GM23338 (cell line): ENCODE measurements at regions not wholly inside any gene's neighbourhood (a gene's known extent, or its start where the extent isn't known, plus 50 kb on each side); places are given as distances from the start of the nearest gene placed in this dataset.

Experiments
- ATAC-seq: fragments of 200-7000 bp; cut with Tn5 transposase; 3 replicates; pipeline ENCODE4 v1.9.1; 2020
- DNase-seq: peaks from one replicate; pipeline ENCODE4 v3.0.0-alpha.2; 2015; ENCODE audit warnings: low spot score
- H2AFZ ChIP-seq: fragments of 200-600 bp; sonication (generic); 2 replicates; pipeline ENCODE4 v1.8.0; 2016; ENCODE audit warnings: antibody characterized with exemption, mild to moderate bottlenecking, moderate library complexity
- H3F3A ChIP-seq: fragments of 200-600 bp; sonication (generic); replicated peaks from 2 replicates; pipeline ENCODE4 v1.8.0; 2017; ENCODE audit warnings: antibody characterized with exemption, mixed run types, low read depth
- H3K27ac ChIP-seq: fragments of 200-600 bp; sonication (generic); 2 replicates; pipeline ENCODE4 v1.6.1; 2016; ENCODE audit warnings: low read depth
- H3K27me3 ChIP-seq: fragments of 200-600 bp; sonication (generic); 2 replicates; pipeline ENCODE4 v1.8.0; 2016; ENCODE audit warnings: mild to moderate bottlenecking, mixed run types, moderate library complexity; ENCODE audit not compliant: insufficient read depth
- H3K36me3 ChIP-seq: fragments of 200-600 bp; sonication (generic); 2 replicates; pipeline ENCODE4 v1.8.0; 2016; ENCODE audit warnings: mild to moderate bottlenecking; ENCODE audit not compliant: insufficient read depth
- H3K4me1 ChIP-seq: fragments of 200-600 bp; sonication (generic); 2 replicates; pipeline ENCODE4 v1.8.0; 2016; ENCODE audit warnings: mild to moderate bottlenecking, moderate library complexity; ENCODE audit not compliant: insufficient read depth
- H3K4me2 ChIP-seq: fragments of 200-600 bp; sonication (generic); 2 replicates; pipeline ENCODE4 v1.7.1; 2017; ENCODE audit warnings: mixed run types
- H3K4me3 ChIP-seq: fragments of 200-600 bp; sonication (generic); 2 replicates; pipeline ENCODE4 v1.6.1; 2016; ENCODE audit warnings: mixed run types
- H3K79me2 ChIP-seq: fragments of 200-600 bp; sonication (generic); replicated peaks from 2 replicates; pipeline ENCODE4 v1.8.0; 2017; ENCODE audit warnings: mild to moderate bottlenecking; ENCODE audit not compliant: insufficient read depth
- H3K9me2 ChIP-seq: fragments of 200-600 bp; sonication (generic); 2 replicates; pipeline ENCODE4 v1.8.0; 2017; ENCODE audit not compliant: insufficient read depth
- H4K20me1 ChIP-seq: fragments of 200-600 bp; sonication (generic); replicated peaks from 2 replicates; pipeline ENCODE4 v1.8.0; 2017; ENCODE audit warnings: mild to moderate bottlenecking; ENCODE audit not compliant: insufficient read depth
- H3K27ac Mint-ChIP-seq: 2 replicates; pipeline ENCODE4 v1.8.0; 2020; ENCODE audit warnings: inconsistent platforms, mild to moderate bottlenecking, moderate library complexity, mixed read lengths
- H3K27me3 Mint-ChIP-seq: 3 replicates; pipeline ENCODE4 v1.8.0; 2022; ENCODE audit warnings: low read depth, mild to moderate bottlenecking, moderate library complexity, mixed read lengths, inconsistent platforms; ENCODE audit not compliant: insufficient read depth, poor library complexity
- H3K36me3 Mint-ChIP-seq: 3 replicates; pipeline ENCODE4 v1.8.0; 2021; ENCODE audit warnings: low read depth, mild to moderate bottlenecking, inconsistent platforms, moderate library complexity, mixed read lengths
- H3K4me1 Mint-ChIP-seq: 3 replicates; pipeline ENCODE4 v1.8.0; 2020; ENCODE audit warnings: mild to moderate bottlenecking, inconsistent platforms, mixed read lengths
- H3K4me3 Mint-ChIP-seq: 3 replicates; pipeline ENCODE4 v1.8.0; 2021; ENCODE audit warnings: moderate library complexity, mild to moderate bottlenecking, inconsistent platforms, mixed read lengths
- H3K9me3 Mint-ChIP-seq: 3 replicates; pipeline ENCODE4 v1.8.0; 2020; ENCODE audit warnings: moderate library complexity, mild to moderate bottlenecking, inconsistent platforms, mixed read lengths
- CTCF ChIP-seq, 2 experiments: fragments of 200-600 bp in 1 of 2; sonication (generic) in 1 of 2; conservative IDR thresholded peaks; 2 replicates each; pipeline versions ENCODE4 v1.5.1 to v1.6.1; 2016 to 2017; ENCODE audit warnings: antibody characterized with exemption in 2 of 2, low read depth in 2 of 2, mild to moderate bottlenecking in 2 of 2, moderate library complexity in 1 of 2
- ETS1 ChIP-seq: IDR thresholded peaks from 2 replicates; pipeline ENCODE4 v1.6.1; 2016; ENCODE audit warnings: antibody characterized with exemption
- EZH2 ChIP-seq: fragments of 200-600 bp; sonication (generic); IDR thresholded peaks from one replicate; pipeline ENCODE4 v1.8.0; 2017; ENCODE audit warnings: antibody characterized with exemption, mild to moderate bottlenecking, low read depth; ENCODE audit not compliant: unreplicated experiment
- JUNB ChIP-seq: IDR thresholded peaks from one replicate; pipeline ENCODE4 v1.6.1; 2016; ENCODE audit warnings: antibody characterized with exemption; ENCODE audit not compliant: unreplicated experiment
- NANOG ChIP-seq: IDR thresholded peaks from 2 replicates; pipeline ENCODE4 v1.6.1; 2016; ENCODE audit warnings: antibody characterized with exemption, borderline replicate concordance
- POLR2AphosphoS5 ChIP-seq: IDR thresholded peaks from 2 replicates; pipeline ENCODE4 v1.6.1; 2016; ENCODE audit warnings: antibody characterized with exemption, low read depth
- REST ChIP-seq: IDR thresholded peaks from one replicate; pipeline ENCODE4 v1.6.1; 2018; ENCODE audit warnings: antibody characterized with exemption; ENCODE audit not compliant: unreplicated experiment
- ZNF114 ChIP-seq: fragments of 250-450 bp; sonication (Bioruptor Pico); IDR thresholded peaks from 2 replicates; pipeline ENCODE4 v1.5.0; 2020; ENCODE audit warnings: mild to moderate bottlenecking, moderate library complexity
- ZNF331 ChIP-seq: fragments of 250-450 bp; sonication (Bioruptor Pico); IDR thresholded peaks from 2 replicates; pipeline ENCODE4 v1.5.0; 2020; ENCODE audit warnings: low read depth, mild to moderate bottlenecking, moderate library complexity
- ZNF462 ChIP-seq: fragments of 250-450 bp; sonication (Bioruptor Pico); IDR thresholded peaks from 2 replicates; pipeline ENCODE4 v1.5.0; 2020; ENCODE audit warnings: mild to moderate bottlenecking, moderate library complexity

- TF ChIP-seq ZNF462 (CRISPR knock-in tag) = no peak
- no peak for TF ChIP-seq JUNB
- no peak for TF ChIP-seq ZNF331
Observed at GRCh38 chr20:24756292-24757025, 192.6 kb upstream of the CST7 start (continued).

- no peaks in the 10 kb centered on the region for H3K36me3 ChIP-seq
- Mint-ChIP-seq H3K4me1 (0 out of 3 replicates have a peak, but pooled peaks cover 3% of the 10 kb centered on the region), H3K9me3 (peaks cover 10% of the 10 kb centered on the region; the same call in 1 of the 3 replicates), H3K36me3 (no peaks in the 10 kb centered on the region), H3K27me3 (peaks cover 2% of the 10 kb centered on the region), H3K27ac (no peak overlapping the region), H3K4me3 (no peak overlapping the region)
- no peaks in the 10 kb centered on the region for H3K79me2 ChIP-seq
- H3K4me3 ChIP-seq = no peak overlapping the region
- H3K27ac ChIP-seq = no peak overlapping the region
- no peak overlapping the region for H3K4me2 ChIP-seq
- no peaks in the 10 kb centered on the region for H3F3A ChIP-seq
- ATAC-seq (no peak), DNase-seq (no peak)
- H4K20me1 ChIP-seq = no peaks in the 10 kb centered on the region
- H3K4me1 ChIP-seq = no peaks in the 10 kb centered on the region
- H3K27me3 ChIP-seq = no peaks in the 10 kb centered on the region
- H2AFZ ChIP-seq = no peak overlapping the region
- H3K9me2 ChIP-seq = no peaks in the 10 kb centered on the region
- TF ChIP-seq EZH2 (no peak), NANOG (no peak), ZNF114 (CRISPR knock-in tag) (no peak), CTCF (conservative IDR thresholded peaks at IDR 0.05; ENCODE audit: low read depth in 2 of 2) (no peak), JUNB (no peak), POLR2AphosphoS5 (no peak), ETS1 (no peak), ZNF331 (no peak), REST (no peak)
Observed at GRCh38 chr20:24761220-24762065, 187.6 kb upstream of the CST7 start.
